ENCODE measurements at regions not wholly inside any gene's neighbourhood (a gene's known extent, or its start where the extent isn't known, plus 50 kb on each side); places are given as distances from the start of the nearest gene placed in this dataset.

DNA sequence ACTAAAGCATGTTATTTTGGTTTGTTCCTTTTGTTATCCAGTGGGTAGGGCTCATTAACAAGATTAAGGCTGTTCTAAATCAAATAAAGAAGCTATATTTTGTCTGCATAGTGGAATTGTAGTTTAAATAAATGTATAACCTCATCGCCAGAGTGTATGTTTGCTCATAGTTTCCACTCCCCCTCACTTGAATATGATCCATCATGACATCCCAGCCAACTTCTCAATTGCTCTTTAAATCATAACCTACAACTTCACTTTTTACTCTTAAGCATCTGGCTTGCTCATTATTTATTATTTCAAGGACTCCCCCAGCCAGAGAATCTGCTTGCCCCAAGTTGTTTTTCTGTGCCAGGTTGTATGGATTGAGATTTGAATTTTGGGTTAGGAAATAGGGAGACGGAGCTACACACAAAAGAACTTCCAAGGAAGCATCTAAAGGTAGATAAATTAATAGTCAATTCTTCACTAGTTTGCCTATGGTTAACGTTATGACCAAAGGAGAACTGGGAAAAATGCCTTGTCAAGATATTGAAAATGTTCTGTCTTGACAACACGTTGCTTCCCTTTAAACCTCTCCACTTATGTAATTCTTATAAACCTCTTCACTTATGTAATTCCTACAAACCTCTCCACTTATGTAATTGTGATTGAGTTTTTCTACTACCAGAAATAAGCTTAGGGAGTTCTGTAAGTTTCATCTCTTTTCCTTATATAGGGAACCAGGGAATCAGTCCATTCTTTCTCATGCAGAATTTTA lies 55.4 kb upstream of the UPP2 start:
- Histone ChIP-seq H3K79me2 (ENCODE audit: insufficient read depth, low read length) (no peaks in the 10 kb centered on the region), H3K4me2 (ENCODE audit: low read depth, low read length, poor library complexity, severe bottlenecking) (no peak overlapping the region), H3K27ac (ENCODE audit: low read depth, low read length) (no peak overlapping the region), H3K27me3 (ENCODE audit: low read length) (no peaks in the 10 kb centered on the region), H2AFZ (ENCODE audit: low read depth, low read length, severe bottlenecking) (no peak overlapping the region), H3K9ac (ENCODE audit: low read length) (no peak overlapping the region), H3K4me3 (ENCODE audit: insufficient read depth, low read length, poor library complexity, severe bottlenecking) (no peak overlapping the region), H3K9me2 (replicated peaks; ENCODE audit: insufficient read depth, low read length) (no peaks in the 10 kb centered on the region), H3K36me3 (ENCODE audit: low read length) (no peaks in the 10 kb centered on the region), H3K9me3 (ENCODE audit: insufficient read depth, low read length) (no peaks in the 10 kb centered on the region), H4K20me1 (ENCODE audit: low read depth, low read length) (no peaks in the 10 kb centered on the region), H3F3A (ENCODE audit: insufficient read depth) (no peaks in the 10 kb centered on the region)
- TF ChIP-seq, protein P1, sequence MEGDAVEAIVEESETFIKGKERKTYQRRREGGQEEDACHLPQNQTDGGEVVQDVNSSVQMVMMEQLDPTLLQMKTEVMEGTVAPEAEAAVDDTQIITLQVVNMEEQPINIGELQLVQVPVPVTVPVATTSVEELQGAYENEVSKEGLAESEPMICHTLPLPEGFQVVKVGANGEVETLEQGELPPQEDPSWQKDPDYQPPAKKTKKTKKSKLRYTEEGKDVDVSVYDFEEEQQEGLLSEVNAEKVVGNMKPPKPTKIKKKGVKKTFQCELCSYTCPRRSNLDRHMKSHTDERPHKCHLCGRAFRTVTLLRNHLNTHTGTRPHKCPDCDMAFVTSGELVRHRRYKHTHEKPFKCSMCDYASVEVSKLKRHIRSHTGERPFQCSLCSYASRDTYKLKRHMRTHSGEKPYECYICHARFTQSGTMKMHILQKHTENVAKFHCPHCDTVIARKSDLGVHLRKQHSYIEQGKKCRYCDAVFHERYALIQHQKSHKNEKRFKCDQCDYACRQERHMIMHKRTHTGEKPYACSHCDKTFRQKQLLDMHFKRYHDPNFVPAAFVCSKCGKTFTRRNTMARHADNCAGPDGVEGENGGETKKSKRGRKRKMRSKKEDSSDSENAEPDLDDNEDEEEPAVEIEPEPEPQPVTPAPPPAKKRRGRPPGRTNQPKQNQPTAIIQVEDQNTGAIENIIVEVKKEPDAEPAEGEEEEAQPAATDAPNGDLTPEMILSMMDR (IDR thresholded peaks at IDR 0.05; ENCODE audit: insufficient read depth, low read length, poor library complexity, severe bottlenecking): no peak
- TF ChIP-seq EZH2phosphoT487 (conservative IDR thresholded peaks at IDR 0.05; ENCODE audit: low read length): no peak

DNA sequence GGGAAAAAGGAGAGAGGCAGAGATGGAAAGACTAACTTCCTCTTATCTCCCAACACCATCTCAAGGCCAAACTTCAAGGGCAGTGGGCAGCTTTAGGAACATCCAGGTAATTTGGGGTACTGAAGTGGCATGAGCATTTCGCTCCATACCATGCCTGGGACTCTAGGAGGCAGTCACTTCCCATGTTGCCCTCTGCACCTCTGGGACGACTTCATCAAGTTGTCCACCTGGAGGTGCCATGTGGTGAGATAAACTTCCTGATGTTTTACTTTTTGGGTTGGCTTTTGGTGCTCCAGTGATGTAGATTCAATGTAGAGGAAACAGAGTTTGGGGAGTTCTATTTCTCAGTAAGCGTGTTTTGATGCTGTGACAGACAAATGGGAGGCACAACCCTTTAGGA lies 56.3 kb upstream of the UPP2 start:
- Histone ChIP-seq H3K9me3 (ENCODE audit: insufficient read depth, low read length) (no peaks in the 10 kb centered on the region), H3K9ac (ENCODE audit: low read length) (no peak overlapping the region), H3K4me3 (ENCODE audit: insufficient read depth, low read length, poor library complexity, severe bottlenecking) (no peak overlapping the region), H3K79me2 (ENCODE audit: insufficient read depth, low read length) (no peaks in the 10 kb centered on the region), H3K9me2 (replicated peaks; ENCODE audit: insufficient read depth, low read length) (no peaks in the 10 kb centered on the region), H3K27me3 (ENCODE audit: low read length) (no peaks in the 10 kb centered on the region), H3F3A (ENCODE audit: insufficient read depth) (no peaks in the 10 kb centered on the region), H3K4me2 (ENCODE audit: low read depth, low read length, poor library complexity, severe bottlenecking) (no peak overlapping the region), H4K20me1 (ENCODE audit: low read depth, low read length) (no peaks in the 10 kb centered on the region), H3K27ac (ENCODE audit: low read depth, low read length) (no peak overlapping the region), H3K36me3 (ENCODE audit: low read length) (no peaks in the 10 kb centered on the region), H2AFZ (ENCODE audit: low read depth, low read length, severe bottlenecking) (no peak overlapping the region)
- no peak for TF ChIP-seq EZH2phosphoT487 (conservative IDR thresholded peaks at IDR 0.05; ENCODE audit: low read length)
- TF ChIP-seq, protein P1 (IDR thresholded peaks at IDR 0.05; ENCODE audit: insufficient read depth, low read length, poor library complexity, severe bottlenecking): no peak

DNA sequence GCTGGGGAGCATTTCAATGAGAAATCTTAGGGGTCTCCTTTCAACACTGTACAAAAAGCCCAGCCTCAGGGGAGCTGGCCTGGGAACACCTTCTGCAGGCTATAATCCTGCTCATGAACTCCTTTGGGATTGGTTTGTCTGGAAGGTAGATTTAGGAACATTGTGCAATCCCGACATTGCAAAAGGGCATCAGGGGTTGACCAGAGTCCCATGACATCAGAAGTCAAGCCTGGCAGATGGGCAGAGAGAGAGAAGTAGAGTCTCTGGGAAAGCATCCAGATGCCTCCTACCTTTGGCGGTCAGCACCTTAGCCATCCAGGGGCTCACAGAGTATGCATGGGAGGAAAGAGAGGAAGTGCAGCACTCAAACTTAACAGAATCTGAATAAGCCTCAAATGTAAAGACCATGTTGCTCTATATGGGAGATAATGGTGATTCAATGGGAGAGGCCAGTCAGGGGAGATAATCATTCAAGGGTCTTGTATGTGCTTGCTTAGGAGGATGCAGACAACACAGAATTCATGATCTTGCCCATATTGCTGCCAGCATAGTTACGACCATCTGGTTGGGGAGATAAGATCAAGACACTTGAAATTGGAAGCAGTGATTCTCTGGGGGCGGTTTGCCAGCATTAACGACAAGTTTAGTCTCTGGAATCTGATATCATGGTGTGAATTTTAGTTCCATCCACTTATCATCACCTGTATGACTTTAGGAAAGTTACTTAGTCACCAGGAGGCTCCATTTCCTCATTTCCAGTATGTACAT lies 58.3 kb upstream of the UPP2 start:
- no peak overlapping the region for H3K4me3 ChIP-seq (ENCODE audit: insufficient read depth, low read length, poor library complexity, severe bottlenecking)
- TF ChIP-seq EZH2phosphoT487 (conservative IDR thresholded peaks at IDR 0.05; ENCODE audit: low read length): no peak
- TF ChIP-seq, protein P1 (IDR thresholded peaks at IDR 0.05; ENCODE audit: insufficient read depth, low read length, poor library complexity, severe bottlenecking): no peak

More for the DNA sequence above, 58.3 kb upstream of the UPP2 start:
- Histone ChIP-seq H2AFZ (ENCODE audit: low read depth, low read length, severe bottlenecking) (no peak overlapping the region), H3K27me3 (ENCODE audit: low read length) (no peaks in the 10 kb centered on the region), H3K4me2 (ENCODE audit: low read depth, low read length, poor library complexity, severe bottlenecking) (no peak overlapping the region), H3K9ac (ENCODE audit: low read length) (no peak overlapping the region), H3F3A (ENCODE audit: insufficient read depth) (no peaks in the 10 kb centered on the region), H3K9me3 (ENCODE audit: insufficient read depth, low read length) (no peaks in the 10 kb centered on the region), H3K27ac (ENCODE audit: low read depth, low read length) (no peak overlapping the region), H3K36me3 (ENCODE audit: low read length) (no peaks in the 10 kb centered on the region), H3K79me2 (ENCODE audit: insufficient read depth, low read length) (no peaks in the 10 kb centered on the region), H3K9me2 (replicated peaks; ENCODE audit: insufficient read depth, low read length) (no peaks in the 10 kb centered on the region), H4K20me1 (ENCODE audit: low read depth, low read length) (no peaks in the 10 kb centered on the region)

All from SU-DHL-6 (cell line).